ENCODE measurements at regions not wholly inside any gene's neighbourhood (a gene's known extent, or its start where the extent isn't known, plus 50 kb on each side); places are given as distances from the start of the nearest gene placed in this dataset.

DNA sequence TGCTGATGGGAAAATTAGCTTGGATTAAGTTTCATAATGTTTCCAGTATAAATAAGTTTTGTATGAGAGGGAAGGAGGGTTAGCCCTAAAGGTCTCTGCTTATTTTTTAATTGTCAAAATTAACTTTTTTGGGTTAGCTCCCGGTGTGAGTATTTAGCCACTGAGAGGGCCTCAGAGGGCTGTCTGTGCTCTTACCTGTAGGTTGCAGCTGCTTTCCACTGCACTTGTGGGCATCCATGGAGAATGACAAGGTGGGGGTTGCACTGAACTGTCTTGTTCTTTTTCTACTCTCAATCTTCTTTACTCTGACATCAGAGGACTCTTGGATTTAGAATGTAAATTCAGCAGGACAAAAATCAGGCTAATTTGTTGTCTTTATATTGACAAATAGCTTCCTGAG, 81.4 kb downstream of the CD164 start:
- no peaks in the 10 kb centered on the region for H4K20me1 ChIP-seq (replicated peaks; ENCODE audit: control insufficient read depth, extremely low read depth, insufficient read depth, low read length)
- intact Hi-C loops (cut with micrococcal nuclease) (no loop called here), dilution Hi-C loops (cut with MboI; ENCODE audit: extremely low pct_ligation_motif_present, low sequenced_read_pairs) (no loop called here)
- H3K79me2 ChIP-seq (ENCODE audit: control insufficient read depth, insufficient read depth, low read length) = no peaks in the 10 kb centered on the region
- H3K27ac ChIP-seq (ENCODE audit: insufficient read depth, low read depth, low read length) = no peak overlapping the region
- TF ChIP-seq POLR2A (IDR thresholded peaks at IDR 0.05; ENCODE audit: low read depth, low read length) = no peak
- TF ChIP-seq EZH2 (IDR thresholded peaks at IDR 0.05; ENCODE audit: borderline replicate concordance, low read depth, low read length, severe bottlenecking) = no peak
- TF ChIP-seq MYC (IDR thresholded peaks at IDR 0.05; ENCODE audit: low read depth, low read length) = no peak
- TF ChIP-seq JUN (IDR thresholded peaks at IDR 0.05; ENCODE audit: borderline replicate concordance, insufficient read depth, insufficient read length, low read depth) = no peak
- no peak for TF ChIP-seq POLR2AphosphoS5 (IDR thresholded peaks at IDR 0.05; ENCODE audit: insufficient read depth, low read depth, low read length)
- BruUV-seq (replicated peaks) = no TSS peak
- H3K36me3 ChIP-seq (ENCODE audit: control insufficient read depth in 2 of 2, extremely low read depth in 1 of 2, insufficient read depth in 2 of 2, low read length in 2 of 2) = no peaks in the 10 kb centered on the region
- no peak for FAIRE-seq
- no peak for DNase-seq (ENCODE audit: low read depth, low spot score)
- H3K27me3 ChIP-seq (ENCODE audit: control insufficient read depth in 2 of 2, insufficient read depth in 2 of 2, low read length in 2 of 2) = peaks cover 20 to 26% of the 10 kb centered on the region in 2 experiments
- H2AFZ ChIP-seq (ENCODE audit: low read depth, low read length) = no peak overlapping the region
- H3K9ac ChIP-seq (replicated peaks; ENCODE audit: extremely low read depth, insufficient read depth, low read length) = no peak overlapping the region
- ChIA-PET CTCF (interaction anchor here (1.1 kb wide), 1 partner anchor 43 kb away, joined by 3 read pairs; no protein-coding TSS in a partner anchor), POLR2A (no interaction called here)
- no peaks in the 10 kb centered on the region for H3K9me1 ChIP-seq (replicated peaks; ENCODE audit: control insufficient read depth, extremely low read depth, insufficient read depth, low read length)
- H3K4me1 ChIP-seq (ENCODE audit: control insufficient read depth, extremely low read depth, insufficient read depth, low read length) = no peaks in the 10 kb centered on the region
- no peaks in the 10 kb centered on the region for H3K9me3 ChIP-seq (replicated peaks; ENCODE audit: control insufficient read depth, insufficient read depth, low read length)
- H3K4me2 ChIP-seq (ENCODE audit: insufficient read depth, low read length) = no peak overlapping the region
- no peak overlapping the region for H3K4me3 ChIP-seq (replicated peaks in 1 of 3; ENCODE audit: insufficient read depth in 1 of 3, low read depth in 1 of 3, low read length in 3 of 3)

DNA sequence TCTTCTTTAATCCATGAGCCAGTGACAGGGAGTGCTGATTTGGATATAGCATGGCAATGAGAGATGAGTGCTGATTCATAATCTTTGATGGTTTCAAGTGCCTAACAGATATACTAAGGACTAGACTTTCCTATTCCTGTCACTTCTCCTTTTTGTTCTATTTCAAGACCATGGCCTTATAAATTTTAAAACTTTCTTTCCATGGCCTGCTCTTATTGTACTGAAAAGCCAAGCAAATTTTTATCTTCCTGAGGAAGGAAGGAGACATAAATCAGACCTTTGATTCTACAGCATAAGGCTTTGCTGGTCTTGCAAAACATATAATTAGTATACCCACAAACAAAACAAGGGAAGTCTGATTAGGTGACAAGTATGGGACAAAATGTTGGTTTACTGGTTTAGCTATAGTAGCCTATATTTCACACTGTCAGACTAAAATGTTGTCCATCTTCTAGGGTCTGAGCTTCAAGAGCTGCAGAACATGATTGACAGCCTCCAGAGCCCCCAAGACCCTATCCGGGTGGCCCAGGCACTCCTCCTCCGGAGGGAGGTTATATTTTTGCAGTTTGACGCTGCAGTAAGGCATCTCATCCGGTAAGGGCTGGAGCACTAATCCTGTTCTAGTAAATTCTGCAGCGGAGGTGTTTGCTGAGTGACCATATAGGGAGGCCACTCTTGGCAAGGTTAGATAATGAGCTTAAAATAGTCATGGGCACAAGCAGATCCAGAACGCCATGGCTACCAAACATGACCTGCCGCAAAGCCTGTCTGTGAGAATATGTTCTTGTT, 82.3 kb downstream of the CD164 start:
- no peak overlapping the region for H3K4me2 ChIP-seq (ENCODE audit: insufficient read depth, low read length)
- H3K36me3 ChIP-seq (ENCODE audit: control insufficient read depth in 2 of 2, extremely low read depth in 1 of 2, insufficient read depth in 2 of 2, low read length in 2 of 2) = no peaks in the 10 kb centered on the region
- no peaks in the 10 kb centered on the region for H3K4me1 ChIP-seq (ENCODE audit: control insufficient read depth, extremely low read depth, insufficient read depth, low read length)
- ChIA-PET CTCF (interaction anchor here (1.1 kb wide), 1 partner anchor 43 kb away, joined by 3 read pairs; no protein-coding TSS in a partner anchor), POLR2A (no interaction called here)
- H3K4me3 ChIP-seq (replicated peaks in 1 of 3; ENCODE audit: insufficient read depth in 1 of 3, low read depth in 1 of 3, low read length in 3 of 3) = no peak overlapping the region
- DNase-seq (ENCODE audit: low read depth, low spot score) = no peak
- no peaks in the 10 kb centered on the region for H3K79me2 ChIP-seq (ENCODE audit: control insufficient read depth, insufficient read depth, low read length)
- no TSS peak for BruUV-seq (replicated peaks)
- H3K9me3 ChIP-seq (replicated peaks; ENCODE audit: control insufficient read depth, insufficient read depth, low read length) = no peaks in the 10 kb centered on the region
- no peaks in the 10 kb centered on the region for H4K20me1 ChIP-seq (replicated peaks; ENCODE audit: control insufficient read depth, extremely low read depth, insufficient read depth, low read length)
- TF ChIP-seq POLR2A (IDR thresholded peaks at IDR 0.05; ENCODE audit: low read depth, low read length) (no peak), JUN (IDR thresholded peaks at IDR 0.05; ENCODE audit: borderline replicate concordance, insufficient read depth, insufficient read length, low read depth) (no peak), EZH2 (IDR thresholded peaks at IDR 0.05; ENCODE audit: borderline replicate concordance, low read depth, low read length, severe bottlenecking) (no peak), POLR2AphosphoS5 (IDR thresholded peaks at IDR 0.05; ENCODE audit: insufficient read depth, low read depth, low read length) (no peak), FOS (IDR thresholded peaks at IDR 0.05; ENCODE audit: borderline replicate concordance, insufficient read depth, low read length) (no peak), GATA2 (IDR thresholded peaks at IDR 0.05; ENCODE audit: insufficient read depth, insufficient read length, low read depth, low read length) (no peak), MYC (IDR thresholded peaks at IDR 0.05; ENCODE audit: low read depth, low read length) (no peak)
- TF ChIP-seq, protein P1, sequence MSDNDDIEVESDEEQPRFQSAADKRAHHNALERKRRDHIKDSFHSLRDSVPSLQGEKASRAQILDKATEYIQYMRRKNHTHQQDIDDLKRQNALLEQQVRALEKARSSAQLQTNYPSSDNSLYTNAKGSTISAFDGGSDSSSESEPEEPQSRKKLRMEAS (IDR thresholded peaks at IDR 0.05; ENCODE audit: insufficient read depth, insufficient read length) = no peak
- TF ChIP-seq, protein P2, sequence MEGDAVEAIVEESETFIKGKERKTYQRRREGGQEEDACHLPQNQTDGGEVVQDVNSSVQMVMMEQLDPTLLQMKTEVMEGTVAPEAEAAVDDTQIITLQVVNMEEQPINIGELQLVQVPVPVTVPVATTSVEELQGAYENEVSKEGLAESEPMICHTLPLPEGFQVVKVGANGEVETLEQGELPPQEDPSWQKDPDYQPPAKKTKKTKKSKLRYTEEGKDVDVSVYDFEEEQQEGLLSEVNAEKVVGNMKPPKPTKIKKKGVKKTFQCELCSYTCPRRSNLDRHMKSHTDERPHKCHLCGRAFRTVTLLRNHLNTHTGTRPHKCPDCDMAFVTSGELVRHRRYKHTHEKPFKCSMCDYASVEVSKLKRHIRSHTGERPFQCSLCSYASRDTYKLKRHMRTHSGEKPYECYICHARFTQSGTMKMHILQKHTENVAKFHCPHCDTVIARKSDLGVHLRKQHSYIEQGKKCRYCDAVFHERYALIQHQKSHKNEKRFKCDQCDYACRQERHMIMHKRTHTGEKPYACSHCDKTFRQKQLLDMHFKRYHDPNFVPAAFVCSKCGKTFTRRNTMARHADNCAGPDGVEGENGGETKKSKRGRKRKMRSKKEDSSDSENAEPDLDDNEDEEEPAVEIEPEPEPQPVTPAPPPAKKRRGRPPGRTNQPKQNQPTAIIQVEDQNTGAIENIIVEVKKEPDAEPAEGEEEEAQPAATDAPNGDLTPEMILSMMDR (IDR thresholded peaks at IDR 0.05; ENCODE audit: extremely low read depth in 1 of 2, insufficient read depth in 1 of 2, low read depth in 1 of 2, low read length in 2 of 2) = no peak
- H3K27me3 ChIP-seq (ENCODE audit: control insufficient read depth in 2 of 2, insufficient read depth in 2 of 2, low read length in 2 of 2) = peaks cover 20 to 26% of the 10 kb centered on the region in 2 experiments
- intact Hi-C loops (cut with micrococcal nuclease) = no loop called here
- no peak overlapping the region for H3K9ac ChIP-seq (replicated peaks; ENCODE audit: extremely low read depth, insufficient read depth, low read length)
- no peak overlapping the region for H3K27ac ChIP-seq (ENCODE audit: insufficient read depth, low read depth, low read length)
- H2AFZ ChIP-seq (ENCODE audit: low read depth, low read length) = no peak overlapping the region
- FAIRE-seq = no peak
- no peaks in the 10 kb centered on the region for H3K9me1 ChIP-seq (replicated peaks; ENCODE audit: control insufficient read depth, extremely low read depth, insufficient read depth, low read length)
- dilution Hi-C loops (cut with MboI; ENCODE audit: extremely low pct_ligation_motif_present, low sequenced_read_pairs) = no loop called here
